ENCODE measurements at regions not wholly inside any gene's neighbourhood (a gene's known extent, or its start where the extent isn't known, plus 50 kb on each side); places are given as distances from the start of the nearest gene placed in this dataset.

DNA sequence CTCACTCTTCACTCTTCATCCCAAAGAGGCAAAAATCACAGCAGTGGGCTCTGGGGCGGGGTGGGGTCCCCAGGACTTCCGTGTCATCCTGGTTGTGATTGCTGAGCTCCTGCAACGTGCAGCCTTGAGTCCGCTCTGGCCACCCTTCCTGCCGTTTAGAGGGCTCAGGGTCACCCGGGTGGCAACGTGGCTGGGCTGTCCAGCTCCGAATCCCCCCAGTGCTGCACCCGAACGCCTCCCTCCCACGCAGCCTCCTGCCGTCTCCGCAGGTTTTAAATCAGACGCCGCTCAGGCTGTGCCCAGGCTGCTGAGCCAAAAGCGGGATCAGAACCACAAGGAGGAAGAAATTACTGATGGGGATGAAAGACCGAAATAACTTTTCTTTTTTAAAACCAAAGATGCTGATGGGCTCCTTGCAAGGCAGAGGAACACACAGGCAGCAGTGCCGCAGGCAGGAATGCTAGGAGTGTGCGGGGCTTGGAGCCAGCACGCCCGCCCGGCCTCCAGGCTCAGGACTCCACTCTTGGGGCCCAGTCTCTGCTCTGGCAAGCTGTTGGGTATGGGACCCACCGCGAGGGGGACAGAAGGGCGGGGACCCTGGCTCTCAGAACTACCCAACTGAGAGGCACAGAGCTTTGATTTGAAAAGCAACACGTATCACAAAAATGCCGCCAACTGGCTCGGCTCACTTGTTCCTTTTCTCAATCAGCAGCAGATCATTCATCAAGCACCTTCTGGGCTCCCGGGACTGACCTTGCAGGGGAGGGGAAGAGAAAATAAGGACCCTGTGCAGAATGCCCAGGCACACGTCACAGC, 313.0 kb downstream of the CTTN start:
- H3K27me3 Mint-ChIP-seq (ENCODE audit: low read depth): no peaks in the 10 kb centered on the region; the same call in 1 of the 2 replicates
- TF ChIP-seq, protein P1, sequence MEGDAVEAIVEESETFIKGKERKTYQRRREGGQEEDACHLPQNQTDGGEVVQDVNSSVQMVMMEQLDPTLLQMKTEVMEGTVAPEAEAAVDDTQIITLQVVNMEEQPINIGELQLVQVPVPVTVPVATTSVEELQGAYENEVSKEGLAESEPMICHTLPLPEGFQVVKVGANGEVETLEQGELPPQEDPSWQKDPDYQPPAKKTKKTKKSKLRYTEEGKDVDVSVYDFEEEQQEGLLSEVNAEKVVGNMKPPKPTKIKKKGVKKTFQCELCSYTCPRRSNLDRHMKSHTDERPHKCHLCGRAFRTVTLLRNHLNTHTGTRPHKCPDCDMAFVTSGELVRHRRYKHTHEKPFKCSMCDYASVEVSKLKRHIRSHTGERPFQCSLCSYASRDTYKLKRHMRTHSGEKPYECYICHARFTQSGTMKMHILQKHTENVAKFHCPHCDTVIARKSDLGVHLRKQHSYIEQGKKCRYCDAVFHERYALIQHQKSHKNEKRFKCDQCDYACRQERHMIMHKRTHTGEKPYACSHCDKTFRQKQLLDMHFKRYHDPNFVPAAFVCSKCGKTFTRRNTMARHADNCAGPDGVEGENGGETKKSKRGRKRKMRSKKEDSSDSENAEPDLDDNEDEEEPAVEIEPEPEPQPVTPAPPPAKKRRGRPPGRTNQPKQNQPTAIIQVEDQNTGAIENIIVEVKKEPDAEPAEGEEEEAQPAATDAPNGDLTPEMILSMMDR (conservative IDR thresholded peaks at IDR 0.05): no peak

More for the DNA sequence above, 313.0 kb downstream of the CTTN start:
- Histone ChIP-seq H2BK12ac (ENCODE audit: insufficient read length, low read depth, low read length) (no peak overlapping the region), H3K18ac (ENCODE audit: insufficient read length, low read depth, low read length) (no peak overlapping the region), H2AK5ac (ENCODE audit: insufficient read length, low read length) (no peak overlapping the region), H3T11ph (ENCODE audit: low read length) (no peak overlapping the region), H3K23ac (ENCODE audit: insufficient read length, low read depth, low read length) (no peak overlapping the region), H3K27me3 (ENCODE audit: insufficient read depth, low read length) (no peaks in the 10 kb centered on the region), H3K79me2 (ENCODE audit: insufficient read depth, low read length) (no peaks in the 10 kb centered on the region; the same call in 1 of the 2 replicates), H3K9me3 (ENCODE audit: control insufficient read depth, low read depth, low read length) (no peaks in the 10 kb centered on the region), H2BK15ac (ENCODE audit: low read depth, low read length) (no peak overlapping the region), H2AFZ (ENCODE audit: low read length) (no peak overlapping the region), H2BK120ac (ENCODE audit: low read depth, low read length, poor library complexity, severe bottlenecking) (no peak overlapping the region), H4K5ac (ENCODE audit: insufficient read length, low read depth, low read length) (no peak overlapping the region), H3K23me2 (ENCODE audit: insufficient read length, low read depth, low read length, poor library complexity, severe bottlenecking) (no peaks in the 10 kb centered on the region), H2BK5ac (ENCODE audit: insufficient read length, low read length) (no peak overlapping the region), H3K79me1 (ENCODE audit: insufficient read depth, low read depth, low read length, poor library complexity, severe bottlenecking) (no peaks in the 10 kb centered on the region), H3K4me1 (ENCODE audit: insufficient read depth, low read length) (peaks cover 2% of the 10 kb centered on the region; the same call in 1 of the 2 replicates), H4K8ac (replicated peaks; ENCODE audit: insufficient read length, low read depth, low read length) (no peak overlapping the region), H3K9ac (ENCODE audit: extremely low read depth, insufficient read length, low read length) (no peak overlapping the region), H4K91ac (ENCODE audit: insufficient read length, low read depth, low read length) (no peak overlapping the region), H4K20me1 (ENCODE audit: control insufficient read depth, insufficient read depth, insufficient read length) (no peaks in the 10 kb centered on the region), H3K27ac (ENCODE audit: insufficient read length, low read depth, low read length) (no peak overlapping the region), H3K56ac (ENCODE audit: insufficient read length, low read depth, low read length) (no peak overlapping the region), H3K4ac (ENCODE audit: low read depth, low read length) (no peak overlapping the region), H3K14ac (ENCODE audit: insufficient read depth, low read length) (no peak overlapping the region), H2BK20ac (ENCODE audit: low read depth, low read length, poor library complexity, severe bottlenecking) (no peak overlapping the region), H3K4me2 (ENCODE audit: insufficient read depth, insufficient read length, low read length) (no peak overlapping the region)
- H3K9me3 Mint-ChIP-seq: no peaks in the 10 kb centered on the region; a peak in 1 of 5 replicates
- WGBS (ENCODE audit: extremely low coverage, insufficient read length, low lambda C conversion rate): no CpG with 5 or more reads among the region's 30 CpGs
- DNase-seq: peak; percentile 28
- H3K36me3 Mint-ChIP-seq (ENCODE audit: insufficient read depth in 1 of 3, low read depth in 3 of 3): no peaks in the 10 kb centered on the region
- H3K4me1 Mint-ChIP-seq: peaks cover 21 to 41% of the 10 kb centered on the region in 2 experiments
- H3K27ac Mint-ChIP-seq: no peak overlapping the region; a peak in 1 of 7 replicates
- H3K4me3 Mint-ChIP-seq: no peak overlapping the region
